ENCODE measurements at regions not wholly inside any gene's neighbourhood (a gene's known extent, or its start where the extent isn't known, plus 50 kb on each side); places are given as distances from the start of the nearest gene placed in this dataset.

GRCh38 chr2:36267194-36267593 is 88.4 kb upstream of the CRIM1 start:
- no peaks in the 10 kb centered on the region for H3K9me3 ChIP-seq (ENCODE audit: insufficient read depth, low read length)
- H3K36me3 ChIP-seq (ENCODE audit: low read length): no peaks in the 10 kb centered on the region
- H3K9me2 ChIP-seq (replicated peaks; ENCODE audit: insufficient read depth, low read length): no peaks in the 10 kb centered on the region
- no peak overlapping the region for H3K9ac ChIP-seq (ENCODE audit: low read length)
- H4K20me1 ChIP-seq (ENCODE audit: low read depth, low read length): no peaks in the 10 kb centered on the region
- no peak overlapping the region for H2AFZ ChIP-seq (ENCODE audit: low read depth, low read length, severe bottlenecking)
- H3K79me2 ChIP-seq (ENCODE audit: insufficient read depth, low read length): no peaks in the 10 kb centered on the region
- no peak overlapping the region for H3K27ac ChIP-seq (ENCODE audit: low read depth, low read length)
- no peak overlapping the region for H3K4me2 ChIP-seq (ENCODE audit: low read depth, low read length, poor library complexity, severe bottlenecking)
- no peaks in the 10 kb centered on the region for H3F3A ChIP-seq (ENCODE audit: insufficient read depth)
- H3K4me3 ChIP-seq (ENCODE audit: insufficient read depth, low read length, poor library complexity, severe bottlenecking): no peak overlapping the region
- H3K27me3 ChIP-seq (ENCODE audit: low read length): no peaks in the 10 kb centered on the region
- no peak for TF ChIP-seq CTCF (IDR thresholded peaks at IDR 0.05; ENCODE audit: insufficient read depth, low read length, poor library complexity, severe bottlenecking)
- no peak for TF ChIP-seq EZH2phosphoT487 (conservative IDR thresholded peaks at IDR 0.05; ENCODE audit: low read length)

- Histone ChIP-seq H3K9me2 (replicated peaks; ENCODE audit: insufficient read depth, low read length) (no peaks in the 10 kb centered on the region), H4K20me1 (ENCODE audit: low read depth, low read length) (no peaks in the 10 kb centered on the region), H3K4me2 (ENCODE audit: low read depth, low read length, poor library complexity, severe bottlenecking) (no peak overlapping the region), H3K4me3 (ENCODE audit: insufficient read depth, low read length, poor library complexity, severe bottlenecking) (no peak overlapping the region), H3K9ac (ENCODE audit: low read length) (no peak overlapping the region), H3K36me3 (ENCODE audit: low read length) (no peaks in the 10 kb centered on the region), H2AFZ (ENCODE audit: low read depth, low read length, severe bottlenecking) (no peak overlapping the region), H3F3A (ENCODE audit: insufficient read depth) (no peaks in the 10 kb centered on the region), H3K27me3 (ENCODE audit: low read length) (no peaks in the 10 kb centered on the region), H3K79me2 (ENCODE audit: insufficient read depth, low read length) (no peaks in the 10 kb centered on the region), H3K9me3 (ENCODE audit: insufficient read depth, low read length) (no peaks in the 10 kb centered on the region), H3K27ac (ENCODE audit: low read depth, low read length) (no peak overlapping the region)
- TF ChIP-seq CTCF (IDR thresholded peaks at IDR 0.05; ENCODE audit: insufficient read depth, low read length, poor library complexity, severe bottlenecking) (no peak), EZH2phosphoT487 (conservative IDR thresholded peaks at IDR 0.05; ENCODE audit: low read length) (no peak)
Observed at GRCh38 chr2:36266536-36267121, 88.9 kb upstream of the CRIM1 start.

- Histone ChIP-seq H3K27ac (ENCODE audit: low read depth, low read length) (no peak overlapping the region), H3F3A (ENCODE audit: insufficient read depth) (no peaks in the 10 kb centered on the region), H2AFZ (ENCODE audit: low read depth, low read length, severe bottlenecking) (no peak overlapping the region), H4K20me1 (ENCODE audit: low read depth, low read length) (no peaks in the 10 kb centered on the region), H3K9me2 (replicated peaks; ENCODE audit: insufficient read depth, low read length) (no peaks in the 10 kb centered on the region), H3K4me2 (ENCODE audit: low read depth, low read length, poor library complexity, severe bottlenecking) (no peak overlapping the region), H3K27me3 (ENCODE audit: low read length) (no peaks in the 10 kb centered on the region), H3K79me2 (ENCODE audit: insufficient read depth, low read length) (no peaks in the 10 kb centered on the region), H3K9me3 (ENCODE audit: insufficient read depth, low read length) (no peaks in the 10 kb centered on the region), H3K9ac (ENCODE audit: low read length) (no peak overlapping the region), H3K4me3 (ENCODE audit: insufficient read depth, low read length, poor library complexity, severe bottlenecking) (no peak overlapping the region), H3K36me3 (ENCODE audit: low read length) (no peaks in the 10 kb centered on the region)
- TF ChIP-seq EZH2phosphoT487 (conservative IDR thresholded peaks at IDR 0.05; ENCODE audit: low read length) (no peak), CTCF (IDR thresholded peaks at IDR 0.05; ENCODE audit: insufficient read depth, low read length, poor library complexity, severe bottlenecking) (no peak)
Observed at GRCh38 chr2:36262581-36262980, 93.0 kb upstream of the CRIM1 start.

Measured in SU-DHL-6 (cell line).